VCaP (cell line): ENCODE measurements at regions not wholly inside any gene's neighbourhood (a gene's known extent, or its start where the extent isn't known, plus 50 kb on each side); places are given as distances from the start of the nearest gene placed in this dataset.

ENCODE experiments used
- H3K27ac ChIP-seq: fragments of 450-650 bp; 2 replicates; pipeline ENCODE4 v1.5.1; 2017
- TF ChIP-seq, protein P1 (sequence below): fragments of 450-650 bp; conservative IDR thresholded peaks from 2 replicates; pipeline ENCODE4 v1.5.1; 2017; ENCODE audit warnings: mild to moderate bottlenecking, moderate library complexity

DNA sequence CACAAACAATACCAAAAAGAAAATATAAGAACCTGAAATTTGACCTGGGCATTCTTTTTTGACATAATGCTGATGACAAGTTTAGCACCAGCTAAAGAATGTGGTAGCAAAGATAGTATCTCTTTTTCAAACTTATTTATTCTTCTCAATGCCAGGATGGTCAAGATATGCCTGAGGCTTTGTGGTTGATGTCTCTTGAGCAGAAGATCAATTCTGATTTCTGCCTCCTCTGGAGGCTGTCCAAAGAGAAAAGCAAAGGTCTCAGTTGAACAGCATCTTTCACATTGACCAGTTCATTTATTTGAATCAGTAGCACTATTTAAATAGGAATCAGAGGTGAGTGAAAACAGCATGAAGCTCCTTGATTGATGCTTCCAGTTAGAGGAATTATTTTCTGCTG, 588.2 kb downstream of the HTR1A start:
- no peak overlapping the region for H3K27ac ChIP-seq
- TF ChIP-seq, protein P1, sequence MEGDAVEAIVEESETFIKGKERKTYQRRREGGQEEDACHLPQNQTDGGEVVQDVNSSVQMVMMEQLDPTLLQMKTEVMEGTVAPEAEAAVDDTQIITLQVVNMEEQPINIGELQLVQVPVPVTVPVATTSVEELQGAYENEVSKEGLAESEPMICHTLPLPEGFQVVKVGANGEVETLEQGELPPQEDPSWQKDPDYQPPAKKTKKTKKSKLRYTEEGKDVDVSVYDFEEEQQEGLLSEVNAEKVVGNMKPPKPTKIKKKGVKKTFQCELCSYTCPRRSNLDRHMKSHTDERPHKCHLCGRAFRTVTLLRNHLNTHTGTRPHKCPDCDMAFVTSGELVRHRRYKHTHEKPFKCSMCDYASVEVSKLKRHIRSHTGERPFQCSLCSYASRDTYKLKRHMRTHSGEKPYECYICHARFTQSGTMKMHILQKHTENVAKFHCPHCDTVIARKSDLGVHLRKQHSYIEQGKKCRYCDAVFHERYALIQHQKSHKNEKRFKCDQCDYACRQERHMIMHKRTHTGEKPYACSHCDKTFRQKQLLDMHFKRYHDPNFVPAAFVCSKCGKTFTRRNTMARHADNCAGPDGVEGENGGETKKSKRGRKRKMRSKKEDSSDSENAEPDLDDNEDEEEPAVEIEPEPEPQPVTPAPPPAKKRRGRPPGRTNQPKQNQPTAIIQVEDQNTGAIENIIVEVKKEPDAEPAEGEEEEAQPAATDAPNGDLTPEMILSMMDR = no peak

- TF ChIP-seq, protein P1 = no peak
- no peak overlapping the region for H3K27ac ChIP-seq
These were observed 611.1 kb downstream of the HTR1A start for GRCh38 chr5:63351164-63351563.

DNA sequence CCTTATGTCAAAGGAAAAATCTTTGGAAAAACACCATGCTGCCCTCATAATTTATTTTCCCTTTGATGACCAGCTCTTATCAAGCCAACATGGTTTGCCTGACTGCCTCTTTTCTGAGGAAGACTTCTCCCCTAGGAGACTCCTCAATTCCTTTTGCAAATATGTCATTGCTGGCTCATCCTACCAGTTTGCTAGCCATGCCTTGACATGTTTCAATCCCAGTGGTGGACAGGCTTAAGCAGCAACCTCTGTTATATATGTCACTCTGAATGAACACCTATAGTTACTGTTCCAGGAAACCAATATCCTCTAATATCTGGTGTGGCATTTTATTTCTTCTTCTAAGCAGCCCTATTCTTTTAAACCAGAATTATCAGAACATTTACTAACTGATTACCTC, 615.8 kb downstream of the HTR1A start:
- no peak overlapping the region for H3K27ac ChIP-seq
- TF ChIP-seq, protein P1 = no peak

DNA sequence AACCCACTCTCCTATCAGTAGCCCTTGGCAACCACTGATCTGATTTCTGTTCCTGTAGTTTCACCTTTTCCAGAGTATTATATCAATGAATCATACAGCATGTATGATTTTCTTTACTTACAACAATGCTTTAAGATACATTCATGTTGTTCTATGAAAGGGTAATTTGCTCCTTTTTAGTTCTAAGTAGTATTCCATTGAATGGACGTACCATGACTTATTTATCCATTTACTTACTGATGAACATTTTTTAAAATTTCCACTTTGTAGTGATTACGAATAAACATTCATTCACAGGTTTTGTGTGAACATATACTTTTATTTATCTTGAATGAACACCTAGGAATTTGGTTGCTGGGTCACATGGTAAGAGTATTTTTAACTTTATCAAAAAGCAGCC, 620.8 kb downstream of the HTR1A start:
- TF ChIP-seq, protein P1 = no peak
- no peak overlapping the region for H3K27ac ChIP-seq

DNA sequence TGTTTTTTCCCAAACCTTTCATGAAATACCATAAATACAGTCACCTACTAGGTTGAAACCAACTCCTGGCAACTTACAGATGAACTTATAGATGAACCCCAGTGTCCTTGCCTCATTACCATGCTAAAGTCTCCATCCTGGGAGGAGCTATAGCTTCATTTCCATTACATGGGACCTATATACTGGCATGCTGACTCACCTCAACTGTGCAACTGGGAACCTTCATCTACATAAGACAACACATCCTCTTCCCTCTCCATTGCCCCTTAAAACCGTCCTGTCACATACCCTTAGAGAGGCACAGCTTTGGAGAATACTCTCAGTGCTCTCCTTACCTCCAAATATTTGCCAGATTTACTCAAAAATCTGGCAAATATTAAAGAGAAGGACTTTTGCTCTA, 638.3 kb downstream of the HTR1A start:
- TF ChIP-seq, protein P1 = no peak
- no peak overlapping the region for H3K27ac ChIP-seq

GRCh38 chr5:63314551-63314950, 647.7 kb downstream of the HTR1A start:
- no peak overlapping the region for H3K27ac ChIP-seq
- TF ChIP-seq, protein P1 = no peak

DNA sequence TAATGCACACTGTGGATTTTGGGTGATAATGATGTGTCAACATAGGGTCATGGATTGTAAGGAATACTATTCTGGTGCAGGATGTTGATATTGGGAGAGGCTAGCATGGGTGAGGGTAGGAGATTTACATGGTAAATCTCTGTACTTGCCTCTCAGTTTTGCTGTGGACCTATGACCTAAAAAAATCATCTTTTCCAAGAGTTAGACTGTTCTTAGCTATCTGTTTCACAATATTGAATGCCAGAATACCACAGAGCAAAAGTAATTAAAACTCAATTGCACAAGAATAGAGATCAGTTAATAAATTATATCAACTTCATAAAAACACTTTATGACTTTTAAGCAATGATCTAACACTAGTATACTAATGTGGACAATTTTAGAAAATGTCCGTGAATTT, 651.6 kb downstream of the HTR1A start:
- no peak overlapping the region for H3K27ac ChIP-seq
- TF ChIP-seq, protein P1 = no peak

DNA sequence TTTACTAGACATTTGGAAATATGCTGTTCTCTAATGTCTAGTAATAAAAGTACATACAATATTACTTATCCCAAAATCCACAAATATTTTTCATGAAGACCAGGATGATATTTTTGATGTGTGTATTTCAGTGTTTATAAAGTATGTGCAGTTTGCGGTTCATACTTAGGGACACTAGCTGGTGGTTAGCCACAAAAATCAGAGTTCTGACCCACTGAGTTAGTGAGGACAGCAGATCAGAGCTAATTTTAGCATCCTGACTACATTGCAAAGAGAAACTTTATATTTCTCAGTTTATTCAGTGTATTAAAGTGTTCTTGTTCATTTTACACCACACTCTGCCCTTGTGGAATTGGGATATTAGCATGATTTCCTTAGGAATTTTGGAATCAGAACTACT, 655.3 kb downstream of the HTR1A start:
- H3K27ac ChIP-seq = no peak overlapping the region
- TF ChIP-seq, protein P1 = no peak
